ENCODE measurements at regions not wholly inside any gene's neighbourhood (a gene's known extent, or its start where the extent isn't known, plus 50 kb on each side); places are given as distances from the start of the nearest gene placed in this dataset.

- ATAC-seq = no peak
- intact Hi-C loops (cut with DNase I) = no loop called here
These were observed 62.7 kb upstream of the DNAJC19 start for GRCh38 chr3:181052256-181052655.

DNA sequence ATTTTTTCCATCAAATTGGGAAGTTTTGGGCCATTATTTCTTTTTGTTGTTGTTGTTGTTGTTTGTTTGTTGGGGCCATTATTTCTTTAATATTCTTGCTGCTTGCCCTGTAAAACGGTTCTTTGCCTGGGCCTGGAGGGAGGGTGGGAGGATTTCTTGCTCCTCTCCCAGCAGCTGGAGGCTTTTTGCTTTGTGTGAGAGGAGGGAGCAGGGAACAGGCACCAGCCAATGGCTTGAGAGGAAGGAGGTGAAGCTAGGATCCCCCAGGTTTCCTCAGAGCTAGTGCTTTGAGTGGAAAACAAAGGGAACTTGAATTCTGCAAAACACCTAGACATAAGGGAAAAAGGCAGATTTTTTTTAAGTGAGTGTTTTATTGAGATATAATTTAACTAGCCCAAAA, 61.2 kb upstream of the DNAJC19 start:
- no peak for ATAC-seq
- intact Hi-C loops (cut with DNase I) = no loop called here
- no peak for DNase-seq

More at GRCh38 chr3:181052256-181052655, 62.7 kb upstream of the DNAJC19 start:
- no peak for DNase-seq

GRCh38 chr3:181040030-181040429, 50.5 kb upstream of the DNAJC19 start:
- ATAC-seq = no peak
- DNase-seq = no peak
- intact Hi-C loops (cut with DNase I) = no loop called here
